HG02840 (cell line): ENCODE measurements at regions not wholly inside any gene's neighbourhood (a gene's known extent, or its start where the extent isn't known, plus 50 kb on each side); places are given as distances from the start of the nearest gene placed in this dataset.
"Not testable (repeated sequence)": the region's sequence is repeated elsewhere in the genome, so short reads cannot be mapped to it uniquely, and the experiment has no call there.

Source experiments
- ATAC-seq: cut with Tn5 transposase; IDR thresholded peaks from one replicate; pipeline ENCODE4 v1.9.1; 2021; ENCODE audit warnings: mild to moderate bottlenecking, moderate library complexity, moderate number of reproducible peaks; ENCODE audit not compliant: unreplicated experiment, low FRiP score

DNA sequence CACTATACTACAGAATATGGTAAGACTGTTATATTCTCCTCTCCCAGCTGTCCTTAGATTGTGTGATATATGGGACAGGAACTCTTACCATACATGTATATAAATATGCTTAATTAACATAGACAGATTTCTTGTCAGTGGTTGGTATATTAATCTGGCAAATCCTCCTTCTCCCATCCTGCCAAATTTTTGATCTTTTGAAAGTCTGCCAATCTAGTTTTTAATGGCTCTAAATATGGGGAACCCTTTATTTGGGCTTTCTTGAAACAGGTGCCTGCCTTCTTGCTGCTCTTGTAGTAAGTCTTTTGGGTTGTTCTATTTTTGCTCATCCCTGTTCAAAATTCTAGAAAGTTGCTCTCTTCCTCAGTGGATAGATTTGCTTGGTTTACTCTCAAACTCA is 63.5 kb downstream of the SPATA31D1 start:
- ATAC-seq: no peak

- ATAC-seq: no peak
These were observed 65.9 kb downstream of the SPATA31D1 start for GRCh38 chr9:82054264-82055015.

DNA sequence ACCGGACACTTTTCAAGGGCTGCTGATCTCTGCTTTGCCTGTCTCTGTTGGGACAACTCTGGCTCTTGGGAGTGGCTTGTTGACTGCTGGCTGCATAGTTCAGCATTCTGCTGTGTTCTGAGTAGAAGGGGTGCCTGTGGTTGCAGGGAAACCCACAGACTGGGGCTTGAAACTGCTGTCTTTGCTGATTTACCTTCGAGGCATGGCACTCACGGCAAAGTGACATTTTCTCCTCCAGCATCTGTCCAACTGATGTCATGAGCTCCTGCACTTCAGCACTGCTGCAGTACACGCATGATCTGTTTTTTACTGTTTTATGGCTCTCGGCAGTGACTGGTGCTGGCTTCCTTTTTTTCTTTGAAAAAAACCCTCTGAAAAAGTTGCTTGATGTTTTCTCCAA is 69.2 kb downstream of the SPATA31D1 start:
- no peak for ATAC-seq

DNA sequence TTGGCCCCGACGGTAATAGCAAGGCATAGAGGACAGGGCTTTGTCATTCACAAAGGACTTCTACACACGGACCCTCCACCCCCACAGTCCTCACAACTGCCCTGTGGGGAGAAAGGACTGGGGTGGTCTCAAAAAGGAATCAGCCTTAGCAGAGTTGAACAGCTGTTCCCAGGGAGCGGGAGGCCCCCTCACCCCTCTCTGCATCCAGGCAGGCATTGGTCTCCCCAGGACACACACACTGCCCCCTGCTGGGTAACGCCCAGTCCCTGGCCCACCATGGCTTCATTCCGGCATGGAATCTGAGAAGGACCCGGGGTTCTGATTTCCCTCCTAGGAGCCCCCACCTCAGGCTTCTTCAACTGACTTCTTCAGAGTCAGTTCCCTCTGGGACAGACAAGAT is 73.2 kb downstream of the SPATA31D1 start:
- ATAC-seq: not testable (repeated sequence)

DNA sequence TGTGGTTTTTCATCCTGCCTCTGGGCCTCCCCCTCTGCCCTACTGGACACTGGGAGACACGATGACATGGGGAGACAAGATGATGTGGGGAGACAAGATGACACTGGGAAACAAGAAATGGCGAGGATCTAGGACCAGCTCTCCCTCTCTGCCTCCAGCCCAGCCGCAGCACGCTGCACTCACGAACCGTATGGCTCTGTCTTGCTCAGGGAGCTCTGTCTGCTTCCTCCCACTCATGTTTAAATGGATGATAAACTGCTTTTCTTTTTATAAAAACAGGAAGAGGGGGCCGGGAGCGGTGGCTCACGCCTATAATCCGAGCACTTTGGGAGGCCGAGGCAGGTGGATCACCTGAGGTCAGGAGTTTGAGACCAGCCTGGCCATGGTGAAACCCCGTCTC is 73.7 kb downstream of the SPATA31D1 start:
- ATAC-seq: no peak

DNA sequence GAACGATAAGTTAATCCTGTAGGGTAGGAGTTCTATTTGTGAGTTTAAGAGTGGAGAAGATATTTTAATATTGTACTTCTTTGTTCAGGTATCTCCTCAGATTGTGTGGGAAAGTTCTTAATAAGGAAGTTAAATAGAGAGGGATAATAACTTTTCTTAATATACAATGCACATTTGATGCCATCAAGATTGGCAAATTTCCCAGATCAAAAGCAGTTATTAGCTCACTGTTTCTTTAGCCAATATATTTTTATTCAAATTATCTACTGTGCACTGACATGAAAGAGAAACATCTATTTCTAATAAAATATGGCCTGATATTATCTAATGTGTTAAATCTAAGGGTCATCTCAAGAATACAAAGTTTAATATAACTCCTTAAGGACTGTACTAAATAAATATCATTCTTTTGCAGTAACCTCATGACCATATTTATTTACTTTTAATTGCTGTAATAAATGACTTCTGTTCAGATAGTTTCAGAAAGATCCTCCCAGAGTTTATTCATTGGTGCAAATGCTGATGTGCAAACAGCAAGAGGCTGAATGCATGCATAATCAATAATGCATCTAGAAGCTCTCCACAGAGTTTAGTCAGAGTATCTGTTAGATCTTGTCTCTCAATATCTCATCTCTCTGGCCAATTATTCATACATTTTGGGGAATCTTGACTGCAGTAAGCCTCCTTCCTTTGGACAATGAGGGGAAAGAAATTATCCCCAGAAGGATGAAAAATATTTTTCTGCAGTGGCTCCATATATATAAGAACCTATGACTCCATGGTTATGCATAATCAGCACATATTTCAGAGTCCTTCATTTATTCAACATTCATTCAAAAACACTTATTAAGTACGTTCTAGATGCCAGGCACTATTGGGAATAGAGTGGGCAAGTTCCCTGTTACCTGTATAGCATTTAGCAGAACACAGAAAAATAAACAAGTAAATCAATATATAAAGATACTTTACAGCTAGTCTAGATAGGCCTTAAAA is 85.3 kb downstream of the SPATA31D1 start:
- no peak for ATAC-seq

DNA sequence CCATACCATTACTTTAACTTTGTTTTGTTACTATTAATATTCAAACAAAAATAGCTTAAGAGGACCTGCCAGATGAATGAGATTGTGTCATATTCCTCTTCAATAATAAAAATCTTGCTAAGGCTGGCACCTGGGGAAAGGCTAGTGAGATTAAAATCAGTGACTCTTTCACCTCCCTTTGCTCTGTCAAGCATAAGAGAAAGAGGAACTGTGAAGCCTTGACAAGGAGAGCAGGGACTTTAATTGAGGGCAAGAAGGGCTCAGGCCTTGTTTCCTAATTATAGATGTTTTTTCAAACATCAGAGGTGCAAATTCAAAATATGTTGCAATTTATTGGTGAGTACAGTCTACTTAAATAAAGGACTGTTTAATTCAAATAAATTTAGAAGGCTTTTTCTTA is 91.7 kb downstream of the SPATA31D1 start:
- ATAC-seq: no peak

- no peak for ATAC-seq
These were observed 92.9 kb downstream of the SPATA31D1 start for GRCh38 chr9:82081496-82081895.

DNA sequence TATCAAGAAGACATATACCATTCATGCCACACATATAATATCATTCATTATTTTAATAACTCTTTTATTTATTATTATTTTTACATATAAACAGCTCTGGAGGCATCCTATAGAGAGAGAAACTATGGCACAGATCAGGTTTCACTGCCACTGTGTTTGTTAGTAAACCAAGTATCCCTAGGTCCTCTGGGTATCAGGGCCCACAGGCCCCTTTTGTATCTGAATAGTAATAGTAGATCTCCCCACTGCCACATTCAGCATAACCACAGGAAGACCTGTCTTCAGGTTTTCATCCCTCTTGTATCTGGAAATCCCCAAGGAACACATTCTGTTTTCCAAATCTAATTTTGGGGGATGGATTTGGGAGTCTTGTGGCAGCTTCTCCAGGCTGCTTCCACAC is 94.0 kb downstream of the SPATA31D1 start:
- ATAC-seq: no peak

- ATAC-seq: no peak
These were observed 100.0 kb downstream of the SPATA31D1 start for GRCh38 chr9:82088591-82088990.

DNA sequence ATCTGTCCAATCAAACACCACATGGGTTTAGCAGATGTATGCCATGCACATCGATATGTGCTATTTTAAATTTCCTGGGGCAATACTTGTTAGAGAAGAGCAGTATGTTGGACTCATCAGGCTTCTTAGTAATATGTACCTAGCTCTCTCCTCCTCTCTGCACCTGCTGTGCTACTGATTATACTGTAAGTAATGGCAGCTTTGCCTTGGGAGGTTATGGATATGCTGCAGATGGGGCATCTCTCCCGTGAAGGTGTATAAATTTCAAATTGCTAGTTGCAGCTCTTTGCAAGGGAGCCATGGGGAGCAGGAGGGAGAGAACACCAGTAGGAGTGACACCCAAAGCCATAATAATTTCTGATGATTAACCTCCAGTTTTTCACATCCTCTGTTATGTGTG is 101.5 kb downstream of the SPATA31D1 start:
- no peak for ATAC-seq

- ATAC-seq: no peak
These were observed 102.5 kb downstream of the SPATA31D1 start for GRCh38 chr9:82091100-82091499.

GRCh38 chr9:82091610-82092009 is 103.0 kb downstream of the SPATA31D1 start:
- no peak for ATAC-seq

- no peak for ATAC-seq
These were observed 112.9 kb downstream of the SPATA31D1 start for GRCh38 chr9:82101475-82101874.

DNA sequence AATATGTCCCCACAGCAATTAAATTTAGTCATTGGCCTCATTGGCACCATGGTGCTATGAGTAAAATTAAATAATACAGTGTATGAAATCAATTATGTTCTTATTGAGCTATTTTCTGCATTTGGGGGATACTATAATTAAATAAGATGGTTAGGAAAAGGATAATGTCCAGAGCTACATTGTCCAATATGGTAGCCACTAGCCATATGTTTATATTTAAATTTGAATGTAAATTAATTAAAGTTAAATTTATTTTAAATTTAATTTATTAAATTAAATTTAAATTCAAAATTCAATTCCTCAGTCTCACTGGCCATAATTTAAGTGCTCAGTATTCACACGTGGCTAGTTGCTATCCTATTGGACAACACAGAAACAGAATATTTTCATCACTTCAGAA is 115.7 kb downstream of the SPATA31D1 start:
- no peak for ATAC-seq

GRCh38 chr9:82105729-82106128 is 117.2 kb downstream of the SPATA31D1 start:
- ATAC-seq: no peak

DNA sequence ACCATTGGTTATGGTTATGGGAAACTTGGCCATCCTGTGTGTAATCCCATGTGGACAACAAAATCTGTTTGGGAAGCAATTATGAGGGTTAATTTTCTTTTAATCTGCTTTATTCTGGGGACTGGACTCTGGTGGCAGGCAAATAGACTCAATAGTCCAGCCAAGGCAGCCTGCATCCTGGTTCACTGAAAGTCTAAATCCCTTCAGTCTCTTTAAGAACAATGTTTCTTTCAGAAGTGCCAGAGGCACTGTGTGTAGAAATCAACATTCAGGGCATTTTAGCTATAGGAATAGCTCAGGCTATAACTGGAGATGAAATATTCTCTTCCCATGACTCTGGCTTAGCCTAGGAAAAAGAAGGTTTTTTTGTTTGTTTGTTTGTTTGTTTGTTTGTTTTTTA is 118.0 kb downstream of the SPATA31D1 start:
- ATAC-seq: no peak

GRCh38 chr9:82108474-82108873 is 119.9 kb downstream of the SPATA31D1 start:
- no peak for ATAC-seq

DNA sequence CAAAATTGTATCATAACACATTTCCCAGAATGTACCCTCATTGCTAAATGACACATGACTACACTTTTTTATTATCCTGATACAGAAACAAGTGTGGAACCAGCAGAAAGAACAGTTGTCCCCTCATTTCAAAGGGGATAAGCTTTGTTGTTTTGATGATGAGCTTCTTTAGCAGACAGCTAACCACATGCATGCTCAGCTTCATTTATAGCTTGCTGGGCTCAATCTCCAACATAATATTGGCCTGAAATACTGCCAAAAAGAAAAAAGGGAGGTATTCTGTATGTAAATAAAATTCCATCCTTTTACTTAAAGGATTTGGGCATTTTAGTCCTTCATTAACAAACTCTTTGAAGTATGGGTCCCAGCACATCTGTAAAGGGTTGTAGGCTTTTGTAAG is 120.4 kb downstream of the SPATA31D1 start:
- ATAC-seq: no peak

- ATAC-seq: no peak
These were observed 121.1 kb downstream of the SPATA31D1 start for GRCh38 chr9:82109626-82110025.

- no peak for ATAC-seq
These were observed 122.3 kb downstream of the SPATA31D1 start for GRCh38 chr9:82110881-82111280.

GRCh38 chr9:82115331-82115730 is 126.8 kb downstream of the SPATA31D1 start:
- ATAC-seq: no peak
